Uterus (tissue), 3 donors: ENCODE measurements at regions not wholly inside any gene's neighbourhood (a gene's known extent, or its start where the extent isn't known, plus 50 kb on each side); places are given as distances from the start of the nearest gene placed in this dataset.

Experiments
- DNase-seq, 2 donors: peaks; one replicate each; pipeline ENCODE4 v3.0.0-alpha.2; 2019 to 2020
- H3K27ac ChIP-seq, 2 donors: fragments of 200-600 bp; sonication (generic); 1 replicate in 1 of 2; 2 replicates in 1 of 2; pipeline ENCODE4 v1.5.1; 2016 to 2018
- H3K27me3 ChIP-seq, 2 donors: fragments of 200-600 bp; sonication (generic); one replicate each; pipeline ENCODE4 v1.5.1; 2018 to 2019; ENCODE audit warnings: control low read depth in 1 of 2
- H3K36me3 ChIP-seq, 2 donors: fragments of 200-600 bp; sonication (generic); one replicate each; pipeline ENCODE4 v1.5.1; 2019; ENCODE audit warnings: control low read depth in 1 of 2
- H3K4me1 ChIP-seq, 2 donors: fragments of 200-600 bp; sonication (generic); one replicate each; pipeline ENCODE4 v1.5.1; 2018 to 2019; ENCODE audit warnings: control low read depth in 1 of 2
- H3K4me3 ChIP-seq, 2 donors: fragments of 200-600 bp; sonication (generic); 1 replicate in 1 of 2; 2 replicates in 1 of 2; pipeline ENCODE4 v1.5.1; 2018 to 2019; ENCODE audit warnings: mild to moderate bottlenecking in 1 of 2
- H3K9me3 ChIP-seq, 2 donors: fragments of 200-600 bp; sonication (generic); one replicate each; pipeline ENCODE4 v1.5.1; 2019; ENCODE audit warnings: control low read depth in 1 of 2
- POLR2A ChIP-seq, 2 donors: fragments of 450-650 bp; IDR thresholded peaks; one replicate each; pipeline ENCODE4 v1.6.1; 2016; ENCODE audit warnings: antibody characterized with exemption in 2 of 2, mild to moderate bottlenecking in 1 of 2, moderate library complexity in 1 of 2
- intact Hi-C: fragments of 100-400 bp; cut with DNase I; formaldehyde crosslinking; loops from one replicate; pipeline ENCODE4 v1.15.1; 2023; ENCODE audit warnings: low total_unique reads
- TF ChIP-seq, protein P1 (sequence below), 4 experiments: fragments of 200-600 bp in 2 of 4; fragments of 450-650 bp in 2 of 4; sonication (generic) in 2 of 4; IDR thresholded peaks; one replicate each; pipeline ENCODE4 v1.5.1; 2016 to 2019; ENCODE audit warnings: antibody characterized with exemption in 4 of 4, mild to moderate bottlenecking in 2 of 4, moderate library complexity in 1 of 4
- donor health status: DM: yes; HTN: yes; CAD: no.

DNA sequence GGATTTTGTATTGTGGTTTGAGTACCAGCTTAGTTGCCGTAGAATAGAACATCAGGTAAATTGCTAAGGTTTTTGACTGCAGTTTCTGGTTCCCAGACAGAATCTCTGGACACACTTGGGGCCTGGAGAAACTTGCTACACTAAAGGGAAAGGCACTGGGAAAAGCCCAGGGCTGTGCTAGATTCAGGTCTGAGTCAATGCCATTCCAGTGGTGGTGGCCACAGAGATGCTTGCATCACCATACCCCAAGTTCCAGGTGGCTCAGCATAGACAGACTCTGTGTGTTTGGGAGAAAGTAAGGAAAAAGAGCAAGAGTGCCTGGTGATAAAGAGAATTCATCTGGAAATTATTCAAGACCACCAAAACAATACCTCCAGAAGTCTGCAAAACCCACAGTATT lies 120.6 kb downstream of the HMHB1 start:
- no peak overlapping the region for H3K4me3 ChIP-seq
- H3K9me3 ChIP-seq, result no peaks in the 10 kb centered on the region
- no peak for DNase-seq
- TF ChIP-seq, protein P1, sequence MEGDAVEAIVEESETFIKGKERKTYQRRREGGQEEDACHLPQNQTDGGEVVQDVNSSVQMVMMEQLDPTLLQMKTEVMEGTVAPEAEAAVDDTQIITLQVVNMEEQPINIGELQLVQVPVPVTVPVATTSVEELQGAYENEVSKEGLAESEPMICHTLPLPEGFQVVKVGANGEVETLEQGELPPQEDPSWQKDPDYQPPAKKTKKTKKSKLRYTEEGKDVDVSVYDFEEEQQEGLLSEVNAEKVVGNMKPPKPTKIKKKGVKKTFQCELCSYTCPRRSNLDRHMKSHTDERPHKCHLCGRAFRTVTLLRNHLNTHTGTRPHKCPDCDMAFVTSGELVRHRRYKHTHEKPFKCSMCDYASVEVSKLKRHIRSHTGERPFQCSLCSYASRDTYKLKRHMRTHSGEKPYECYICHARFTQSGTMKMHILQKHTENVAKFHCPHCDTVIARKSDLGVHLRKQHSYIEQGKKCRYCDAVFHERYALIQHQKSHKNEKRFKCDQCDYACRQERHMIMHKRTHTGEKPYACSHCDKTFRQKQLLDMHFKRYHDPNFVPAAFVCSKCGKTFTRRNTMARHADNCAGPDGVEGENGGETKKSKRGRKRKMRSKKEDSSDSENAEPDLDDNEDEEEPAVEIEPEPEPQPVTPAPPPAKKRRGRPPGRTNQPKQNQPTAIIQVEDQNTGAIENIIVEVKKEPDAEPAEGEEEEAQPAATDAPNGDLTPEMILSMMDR (IDR thresholded peaks at IDR 0.05), result no peak
- no peak for TF ChIP-seq POLR2A (IDR thresholded peaks at IDR 0.05)
- no peaks in the 10 kb centered on the region for H3K36me3 ChIP-seq
- no peaks in the 10 kb centered on the region for H3K27me3 ChIP-seq
- intact Hi-C loops, result no loop called here
- H3K27ac ChIP-seq, result no peak overlapping the region
- H3K4me1 ChIP-seq, result no peaks in the 10 kb centered on the region

- no peaks in the 10 kb centered on the region for H3K36me3 ChIP-seq
- intact Hi-C loops, result no loop called here
- H3K27ac ChIP-seq, result no peak overlapping the region
- no peaks in the 10 kb centered on the region for H3K27me3 ChIP-seq
- no peak overlapping the region for H3K4me3 ChIP-seq
- DNase-seq, result no peak
- TF ChIP-seq, protein P1 (IDR thresholded peaks at IDR 0.05), result no peak
- TF ChIP-seq POLR2A (IDR thresholded peaks at IDR 0.05), result no peak
- H3K9me3 ChIP-seq, result no peaks in the 10 kb centered on the region
- H3K4me1 ChIP-seq, result no peaks in the 10 kb centered on the region
These were observed 121.5 kb downstream of the HMHB1 start for GRCh38 chr5:143933451-143933850.

GRCh38 chr5:143934821-143935220 lies 122.9 kb downstream of the HMHB1 start:
- Histone ChIP-seq H3K9me3 (no peaks in the 10 kb centered on the region), H3K36me3 (no peaks in the 10 kb centered on the region), H3K27ac (no peak overlapping the region), H3K4me1 (no peaks in the 10 kb centered on the region), H3K27me3 (no peaks in the 10 kb centered on the region), H3K4me3 (no peak overlapping the region)
- DNase-seq, result no peak
- intact Hi-C loops, result no loop called here
- no peak for TF ChIP-seq POLR2A (IDR thresholded peaks at IDR 0.05)
- TF ChIP-seq, protein P1 (IDR thresholded peaks at IDR 0.05), result no peak

GRCh38 chr5:143938230-143938629 lies 126.3 kb downstream of the HMHB1 start:
- Histone ChIP-seq H3K27ac (no peak overlapping the region), H3K36me3 (no peaks in the 10 kb centered on the region), H3K9me3 (no peaks in the 10 kb centered on the region), H3K27me3 (no peaks in the 10 kb centered on the region), H3K4me1 (no peaks in the 10 kb centered on the region), H3K4me3 (no peak overlapping the region)
- intact Hi-C loops, result no loop called here
- no peak for DNase-seq
- TF ChIP-seq POLR2A (IDR thresholded peaks at IDR 0.05), result no peak
- TF ChIP-seq, protein P1 (IDR thresholded peaks at IDR 0.05), result no peak

GRCh38 chr5:143946837-143947236 lies 134.9 kb downstream of the HMHB1 start:
- no peaks in the 10 kb centered on the region for H3K27me3 ChIP-seq
- no peak overlapping the region for H3K4me3 ChIP-seq
- no peak for DNase-seq
- TF ChIP-seq, protein P1 (IDR thresholded peaks at IDR 0.05), result no peak
- no peak for TF ChIP-seq POLR2A (IDR thresholded peaks at IDR 0.05)
- H3K4me1 ChIP-seq, result no peaks in the 10 kb centered on the region
- H3K9me3 ChIP-seq, result no peaks in the 10 kb centered on the region
- intact Hi-C loops, result no loop called here
- H3K27ac ChIP-seq, result no peak overlapping the region
- no peaks in the 10 kb centered on the region for H3K36me3 ChIP-seq
